CD4-positive, alpha-beta T cell treated with Interleukin-2 at 100 ng/mL for 4 hours (primary cell): ENCODE measurements at regions not wholly inside any gene's neighbourhood (a gene's known extent, or its start where the extent isn't known, plus 50 kb on each side); places are given as distances from the start of the nearest gene placed in this dataset.

Source experiments
- DNase-seq: peaks from one replicate; pipeline ENCODE4 v3.0.0-alpha.2; 2020; ENCODE audit warnings: low spot score

DNA sequence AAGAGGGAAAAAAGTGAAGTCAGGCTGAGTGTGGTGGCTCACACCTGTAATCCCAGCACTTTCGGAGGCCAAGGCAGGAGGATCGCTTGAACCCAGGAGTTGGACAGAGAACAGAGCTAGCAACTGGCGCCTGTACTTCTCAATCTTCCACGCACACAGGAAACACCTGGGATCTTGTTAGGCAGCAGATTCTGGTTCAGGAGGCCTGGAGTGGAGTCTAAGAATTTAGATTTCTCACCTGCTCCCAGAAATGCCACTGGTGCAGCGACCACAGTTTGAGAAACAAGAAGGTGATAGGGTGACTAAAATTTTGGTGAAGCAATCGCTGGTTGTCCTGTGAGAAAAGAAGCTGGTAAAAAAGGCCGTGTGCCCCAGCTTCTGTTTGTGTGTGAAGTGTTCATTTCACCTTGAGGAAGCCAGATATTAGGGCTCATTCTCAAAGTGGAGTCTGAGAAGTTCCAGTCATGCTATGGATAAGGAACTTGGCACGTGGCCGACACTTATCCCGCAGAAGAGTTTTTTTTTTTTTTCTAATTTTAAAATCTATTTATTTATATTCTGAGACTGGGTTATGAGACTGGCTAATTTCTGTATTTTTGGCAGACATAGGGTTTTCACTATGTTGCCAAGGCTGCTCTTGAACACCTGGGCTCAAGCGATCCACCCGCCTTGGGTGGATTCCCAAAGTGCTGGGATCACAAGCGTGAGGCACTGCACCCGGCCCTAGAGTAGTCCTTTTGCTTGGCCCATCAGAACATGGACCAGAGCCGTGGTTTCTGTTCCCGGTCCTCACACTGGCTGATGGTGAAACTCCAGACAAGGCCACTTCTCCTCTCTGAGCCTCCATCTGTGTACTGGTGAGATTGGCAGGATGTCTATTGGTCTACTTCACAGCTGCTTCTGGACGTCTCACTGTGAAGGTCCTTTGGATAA is 324.6 kb upstream of the PROK2 start:
- no peak for DNase-seq

DNA sequence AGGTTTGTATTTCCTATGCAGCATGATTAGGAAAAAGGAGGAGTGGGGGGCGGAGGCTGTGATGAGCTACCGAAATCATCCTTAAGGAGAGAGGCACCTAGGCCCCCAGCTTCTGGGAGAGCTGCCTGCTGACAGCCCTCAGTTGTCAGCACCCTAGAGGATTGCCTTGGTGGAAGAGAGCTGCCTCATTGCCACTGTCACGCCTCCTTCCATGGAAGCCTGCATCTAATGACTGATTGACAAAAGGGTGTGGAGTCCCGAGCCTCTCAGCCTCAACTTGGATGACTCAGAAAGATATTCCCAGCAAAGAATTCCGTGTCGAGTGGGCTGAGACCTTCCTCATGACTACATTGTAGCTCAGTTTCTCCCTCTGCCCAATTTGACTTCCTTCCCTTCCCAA is 320.4 kb upstream of the PROK2 start:
- DNase-seq: no peak

- DNase-seq: peak; percentile 8
Measured at GRCh38 chr3:72102112-72102616, 317.2 kb upstream of the PROK2 start.

DNA sequence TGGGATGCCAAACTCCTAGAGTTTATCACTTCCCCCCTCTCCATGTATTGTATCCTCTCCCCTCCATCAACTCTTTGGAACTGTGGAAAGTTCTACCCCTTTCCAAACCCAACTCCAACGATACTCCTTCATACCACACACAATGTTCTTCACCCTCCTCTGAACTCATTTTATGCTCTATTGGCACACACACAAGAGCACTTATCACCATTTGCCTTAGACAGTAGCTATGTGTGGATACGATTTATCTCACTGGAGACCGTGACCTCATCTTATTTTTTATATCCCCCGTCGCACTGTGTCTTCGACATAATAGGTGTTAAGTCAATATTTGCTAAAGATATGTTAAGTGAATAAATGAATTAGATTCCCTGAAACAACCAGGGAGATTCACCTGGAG is 316.5 kb upstream of the PROK2 start:
- no peak for DNase-seq

GRCh38 chr3:72100601-72101187 is 315.7 kb upstream of the PROK2 start:
- DNase-seq: peak; percentile 73

DNA sequence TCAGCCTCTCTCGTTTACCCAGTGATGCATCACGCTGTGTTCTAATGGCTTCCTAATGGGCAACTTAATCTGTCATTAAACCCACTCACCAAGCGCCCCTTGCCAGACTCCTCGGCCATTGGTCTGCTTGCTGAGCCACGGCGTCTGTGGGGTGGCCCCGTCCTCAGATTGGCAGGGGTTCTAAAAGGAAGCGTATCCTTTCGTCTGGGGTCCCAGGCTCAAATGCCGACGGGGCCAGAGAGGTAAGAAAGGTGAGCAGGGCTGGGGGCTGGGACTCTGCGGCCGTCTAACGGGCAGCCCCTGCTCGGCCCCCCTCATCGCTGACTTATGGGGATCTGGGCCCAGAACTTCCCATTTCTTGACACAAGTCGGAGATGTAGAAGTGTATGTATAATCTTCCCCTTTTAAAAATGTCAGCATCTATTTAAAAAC is 315.1 kb upstream of the PROK2 start:
- DNase-seq: no peak

DNA sequence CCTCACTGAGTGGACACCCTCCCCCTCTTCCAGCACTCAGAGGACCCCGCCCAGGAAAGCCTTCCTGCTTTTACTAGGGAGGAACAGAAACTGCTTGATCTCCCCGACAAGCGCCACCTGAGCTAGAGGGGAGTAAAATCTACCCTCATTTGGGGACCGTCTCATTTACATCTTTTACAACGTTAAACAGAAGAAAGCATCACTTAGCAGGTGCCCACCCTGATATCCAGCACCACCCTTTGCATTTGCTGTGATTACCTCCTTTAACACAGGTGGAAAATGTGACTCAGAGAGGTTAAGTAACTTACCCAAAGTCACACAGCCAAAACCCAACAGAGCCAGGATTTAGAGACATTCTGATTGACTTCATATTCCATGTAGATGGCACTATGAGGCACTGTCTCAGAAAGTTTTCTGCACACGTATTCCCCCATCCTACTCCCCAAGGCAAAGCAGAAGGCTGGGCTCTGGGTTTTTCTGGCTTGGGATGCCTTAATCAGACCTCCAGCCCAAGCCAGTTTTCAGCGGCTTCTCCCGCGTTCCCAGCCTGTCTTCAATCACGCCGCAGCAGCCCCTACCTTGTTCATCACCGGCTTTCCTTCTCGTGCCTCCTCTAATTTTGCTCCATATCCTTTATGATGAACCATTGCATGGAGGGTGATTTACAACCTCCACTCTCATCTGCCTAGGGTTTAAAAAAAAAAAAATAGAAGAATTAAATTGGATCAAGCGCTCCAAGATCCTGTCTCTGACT is 314.6 kb upstream of the PROK2 start:
- DNase-seq: no peak

DNA sequence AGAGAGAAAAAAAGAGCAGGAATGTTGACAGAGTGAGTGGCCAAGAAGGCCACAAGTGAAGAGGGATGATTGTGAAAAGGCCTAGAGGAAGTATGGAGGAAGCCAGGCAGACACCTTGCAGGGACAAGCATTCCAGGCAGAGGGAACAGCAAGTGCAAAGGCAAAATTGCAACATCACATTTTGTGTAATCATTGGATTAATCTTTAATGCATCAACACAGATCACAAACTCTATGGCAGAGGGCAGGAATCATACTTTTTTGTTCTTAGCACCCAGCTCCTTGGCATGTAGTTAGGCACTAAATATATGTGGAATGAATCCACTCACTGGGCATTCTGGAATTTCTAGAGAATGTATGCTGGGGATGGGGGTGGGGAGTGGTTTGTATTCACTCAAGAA is 312.1 kb upstream of the PROK2 start:
- DNase-seq: no peak

DNA sequence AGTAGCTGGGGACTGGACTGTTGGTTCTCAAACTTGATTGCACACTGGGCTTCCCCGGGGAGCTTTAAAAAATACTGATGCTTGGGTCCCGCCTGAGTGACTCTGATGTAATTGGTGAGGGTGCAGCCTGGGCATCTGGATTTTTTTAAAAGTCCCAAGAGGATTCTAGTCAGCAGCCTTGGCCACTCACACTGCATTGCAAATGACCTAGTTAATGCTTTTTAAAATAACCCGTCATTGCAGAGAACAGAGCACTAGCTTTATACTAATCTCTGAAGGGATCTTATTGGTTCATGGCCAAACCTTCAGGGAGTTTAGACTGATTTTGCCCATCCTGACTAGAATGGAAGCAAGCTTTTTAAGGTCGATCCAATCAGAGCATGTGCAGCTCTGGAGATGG is 310.6 kb upstream of the PROK2 start:
- no peak for DNase-seq

DNA sequence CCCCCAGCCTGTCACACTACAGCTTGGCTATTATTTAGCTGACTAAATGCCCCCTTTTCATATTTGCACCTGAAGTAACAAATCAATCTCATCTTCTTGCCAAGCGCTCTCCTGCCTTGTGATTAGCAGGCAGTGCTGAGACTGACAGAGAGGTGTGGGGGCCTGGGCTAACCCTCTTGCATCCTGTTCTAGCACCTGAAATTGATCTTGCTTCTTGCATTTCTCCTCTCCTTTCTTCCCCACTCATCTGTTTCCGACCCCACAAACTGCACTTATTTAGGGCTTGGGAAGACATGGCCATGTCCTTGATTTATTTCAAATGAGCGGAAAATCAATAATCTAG is 309.0 kb upstream of the PROK2 start:
- DNase-seq: no peak

DNA sequence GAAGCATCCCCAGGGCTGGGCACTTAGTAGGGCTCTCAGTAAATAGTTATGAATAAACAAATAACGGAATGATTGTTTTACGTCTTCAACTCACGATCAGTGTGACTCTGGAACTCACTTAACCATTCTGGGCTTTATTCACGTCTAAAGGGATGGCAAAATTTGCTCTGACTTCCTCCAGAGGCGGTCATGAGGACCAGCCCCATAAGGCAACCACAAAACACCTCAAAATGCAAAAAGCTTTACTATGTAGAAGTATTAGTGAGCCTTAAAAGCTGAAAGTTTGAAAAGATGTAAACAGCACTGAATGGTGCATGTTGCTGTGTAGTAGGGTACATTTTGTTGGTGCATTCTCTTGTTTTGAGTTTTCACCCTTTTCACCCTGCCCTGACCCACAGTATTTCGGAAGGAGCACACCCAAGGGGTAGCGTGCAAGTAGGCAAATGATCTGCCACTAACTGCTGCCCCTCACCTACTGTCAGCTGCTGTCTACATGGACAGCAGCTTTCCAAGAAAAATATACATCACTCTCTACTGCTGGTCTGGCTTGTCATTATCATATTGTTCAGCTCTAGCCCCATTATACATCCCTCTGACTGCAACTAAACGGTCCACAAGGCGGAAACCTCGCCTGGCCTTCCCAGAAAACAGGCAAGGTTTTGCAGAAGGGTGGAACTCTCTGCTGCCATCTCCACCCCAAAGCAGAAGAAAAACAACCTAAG is 308.5 kb upstream of the PROK2 start:
- no peak for DNase-seq

GRCh38 chr3:72092778-72093177 is 307.8 kb upstream of the PROK2 start:
- no peak for DNase-seq

DNA sequence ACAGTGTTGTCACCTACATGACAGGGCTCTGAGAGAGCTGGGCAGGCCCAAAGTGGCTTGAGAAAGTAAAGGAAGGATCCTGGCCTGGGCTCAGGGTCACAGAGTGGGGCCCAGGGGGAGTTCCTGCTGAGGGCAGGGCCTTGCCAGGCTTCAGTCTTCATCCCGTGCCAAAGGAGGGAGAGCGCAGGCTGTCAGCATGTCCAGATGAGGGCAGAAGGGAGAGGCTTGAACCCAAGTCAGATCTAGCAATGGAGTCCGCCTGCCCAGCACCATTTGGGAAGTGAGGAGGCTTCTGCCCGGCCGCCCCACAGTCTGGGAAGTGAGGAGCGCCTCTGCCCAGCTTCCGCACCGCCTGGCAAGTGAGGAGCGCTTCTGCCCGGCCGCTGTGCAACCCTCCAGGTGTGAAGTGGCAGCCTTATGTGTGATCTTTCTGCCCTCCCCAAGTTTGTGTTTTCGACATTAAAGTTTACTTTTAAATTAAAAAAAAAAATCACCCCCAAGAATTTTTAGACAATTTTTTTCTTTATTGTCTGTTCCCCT is 303.6 kb upstream of the PROK2 start:
- DNase-seq: no peak

DNA sequence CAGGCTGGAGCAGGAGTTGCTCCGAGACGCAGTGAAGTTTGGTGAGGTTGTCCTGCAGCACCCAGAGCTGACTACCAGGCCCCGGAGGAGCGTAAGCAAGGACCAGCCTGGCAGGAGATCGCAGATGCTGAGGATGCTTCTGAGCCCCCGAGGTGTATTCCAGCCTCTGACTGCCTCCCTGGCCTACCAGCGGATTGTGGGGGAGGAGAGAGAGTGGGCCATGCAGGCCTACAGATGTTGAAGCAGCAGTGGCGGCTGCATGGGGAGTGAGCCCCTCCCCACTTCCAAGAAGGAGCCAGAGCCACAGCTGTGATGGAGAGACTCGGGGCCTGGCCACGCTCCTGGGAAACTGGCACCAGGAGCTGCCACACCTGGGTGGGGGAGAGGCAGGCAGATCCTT is 302.5 kb upstream of the PROK2 start:
- no peak for DNase-seq

DNA sequence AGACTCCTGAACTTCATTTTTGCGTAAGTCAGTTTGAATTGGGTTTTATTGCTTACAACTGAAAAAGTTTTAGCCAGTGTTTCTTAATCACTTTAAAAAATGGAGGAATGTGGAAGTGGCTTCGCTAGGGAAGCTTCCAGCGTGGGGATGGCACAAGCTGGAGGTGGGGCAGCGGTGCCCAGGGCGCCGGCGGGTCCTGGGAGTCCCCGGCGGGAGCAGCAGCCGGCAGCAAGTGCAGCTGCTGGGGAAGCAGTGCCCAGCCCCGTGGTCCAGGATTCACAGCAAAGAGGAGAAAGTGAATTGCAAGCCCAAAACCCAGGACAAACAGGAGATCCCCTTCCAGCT is 301.8 kb upstream of the PROK2 start:
- no peak for DNase-seq

- no peak for DNase-seq
Measured at GRCh38 chr3:72086042-72086742, 301.2 kb upstream of the PROK2 start.

DNA sequence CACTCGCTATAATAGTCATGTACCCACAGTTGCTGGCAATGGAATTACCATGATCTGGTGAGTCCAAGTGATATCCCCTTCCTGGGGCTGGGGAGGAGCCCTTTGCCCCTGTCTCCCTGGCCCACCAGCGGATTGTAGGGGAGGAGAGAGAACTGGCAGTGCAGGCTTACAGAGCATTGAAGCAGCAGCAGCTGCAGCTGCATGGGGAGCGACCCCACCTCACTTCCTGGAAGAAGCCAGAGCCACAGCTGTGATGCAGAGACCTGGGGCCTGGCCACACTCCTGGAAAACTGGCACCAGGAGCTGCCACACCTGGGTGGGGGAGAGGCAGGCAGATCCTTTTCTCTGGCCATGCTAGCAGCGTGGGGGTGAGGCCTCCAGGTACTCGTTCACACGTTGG is 300.1 kb upstream of the PROK2 start:
- no peak for DNase-seq

DNA sequence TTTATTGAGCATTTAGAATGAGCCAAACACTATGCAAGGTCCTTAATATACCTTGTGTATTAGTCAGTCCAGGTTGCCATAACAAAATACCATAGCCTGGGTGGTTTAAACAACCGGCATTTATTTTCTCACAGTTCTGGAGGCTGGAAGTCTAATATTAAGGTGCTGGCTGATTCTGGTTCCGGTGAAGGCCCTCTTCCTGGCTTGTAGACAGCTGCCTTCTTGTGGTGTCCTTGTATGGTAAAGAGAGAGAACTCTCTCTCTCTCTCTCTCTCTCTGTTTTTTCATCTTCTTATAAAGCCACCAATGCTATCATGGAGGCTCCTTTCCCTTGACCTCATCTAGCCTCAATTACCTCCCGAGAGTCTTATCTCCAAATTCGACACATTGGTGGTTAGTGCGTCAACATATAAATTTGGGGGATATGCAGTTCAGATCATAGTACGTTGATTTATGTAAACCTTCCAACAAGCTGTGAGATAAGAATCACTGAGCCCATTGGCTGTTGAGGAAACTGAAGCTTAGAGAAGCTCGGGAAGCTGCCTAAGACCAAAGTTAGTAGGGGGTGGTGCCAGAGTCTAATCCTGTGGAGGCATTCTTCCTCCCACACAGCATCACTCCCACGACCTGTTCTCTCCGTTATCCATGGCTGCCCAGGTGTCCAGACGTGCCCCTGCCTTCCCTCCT is 298.0 kb upstream of the PROK2 start:
- no peak for DNase-seq

GRCh38 chr3:72082186-72082715 is 297.3 kb upstream of the PROK2 start:
- peak; percentile 8 for DNase-seq

- DNase-seq: no peak
Measured at GRCh38 chr3:72081471-72082185, 296.7 kb upstream of the PROK2 start.
